Uterus (tissue), 2 donors: ENCODE measurements at regions not wholly inside any gene's neighbourhood (a gene's known extent, or its start where the extent isn't known, plus 50 kb on each side); places are given as distances from the start of the nearest gene placed in this dataset.

Experiments used
- CTCF ChIP-seq, 4 experiments: fragments of 200-600 bp in 2 of 4; fragments of 450-650 bp in 2 of 4; sonication (generic) in 2 of 4; IDR thresholded peaks; one replicate each; pipeline ENCODE4 v1.5.1; 2016 to 2019; ENCODE audit warnings: antibody characterized with exemption in 4 of 4, mild to moderate bottlenecking in 2 of 4, moderate library complexity in 1 of 4
- POLR2A ChIP-seq, 2 donors: fragments of 450-650 bp; IDR thresholded peaks; one replicate each; pipeline ENCODE4 v1.6.1; 2016; ENCODE audit warnings: antibody characterized with exemption in 2 of 2, mild to moderate bottlenecking in 1 of 2, moderate library complexity in 1 of 2

GRCh38 chr2:12199491-12200211, 453.2 kb downstream of the LPIN1 start:
- TF ChIP-seq CTCF (IDR thresholded peaks at IDR 0.05) (no peak), POLR2A (IDR thresholded peaks at IDR 0.05) (no peak)
